Adrenal gland (tissue), 9 donors: ENCODE measurements at regions not wholly inside any gene's neighbourhood (a gene's known extent, or its start where the extent isn't known, plus 50 kb on each side); places are given as distances from the start of the nearest gene placed in this dataset.

Source experiments
- DNase-seq, 7 donors: peaks; one replicate each; pipeline ENCODE4 v3.0.0-alpha.2; 2019 to 2020
- H3K27ac ChIP-seq, 5 donors: fragments of 200-600 bp; sonication (generic) in 4 of 5; 1 replicate in 3 of 5; 2 replicates in 2 of 5; pipeline versions ENCODE4 v1.5.1 to v1.8.0; 2016 to 2020; ENCODE audit warnings: mild to moderate bottlenecking in 1 of 5
- H3K27me3 ChIP-seq: fragments of 200-600 bp; 2 replicates; pipeline ENCODE4 v1.8.0; 2021
- H3K36me3 ChIP-seq, 2 donors: fragments of 200-600 bp; replicated peaks in 1 of 2; 1 replicate in 1 of 2; 2 replicates in 1 of 2; pipeline versions ENCODE4 v1.5.1 to v1.8.0; 2018 to 2022
- H3K4me1 ChIP-seq, 2 donors: fragments of 200-600 bp; replicated peaks in 1 of 2; 1 replicate in 1 of 2; 2 replicates in 1 of 2; pipeline versions ENCODE4 v1.5.1 to v1.8.0; 2018 to 2021
- H3K4me3 ChIP-seq, 4 donors: fragments of 200-600 bp; sonication (generic) in 3 of 4; one replicate each; pipeline ENCODE4 v1.5.1; 2016 to 2018
- H3K9me3 ChIP-seq, 3 donors: fragments of 200-600 bp; sonication (generic) in 1 of 3; replicated peaks in 1 of 3; 1 replicate in 2 of 3; 2 replicates in 1 of 3; pipeline versions ENCODE4 v1.5.1 to v1.8.0; 2016 to 2021
- POLR2A ChIP-seq, 2 donors: fragments of 450-650 bp; IDR thresholded peaks; one replicate each; pipeline ENCODE4 v1.6.1; 2017; ENCODE audit warnings: antibody characterized with exemption in 2 of 2, mild to moderate bottlenecking in 2 of 2, moderate library complexity in 1 of 2
- WGBS, 4 donors: extraction: QIAGEN DNeasy Blood & Tissue Kit in 2 of 4; methylation state at CpG; one replicate each; pipeline versions ENCODE4 v1.1.5 to v1.1.7; 2013 to 2017; 5-methylcytosine and 5-hydroxymethylcytosine counted together
- intact Hi-C, 2 donors: fragments of 100-400 bp; cut with DNase I; formaldehyde crosslinking; loops; one replicate each; pipeline versions ENCODE4 v1.14.1 to v1.15.0; 2022 to 2023
- TF ChIP-seq, protein P1 (sequence below), 6 experiments: fragments of 450-650 bp in 4 of 6; fragments of 200-600 bp in 2 of 6; sonication (generic) in 1 of 6; IDR thresholded peaks; 1 replicate in 5 of 6; 2 replicates in 1 of 6; pipeline versions ENCODE4 v1.5.1 to v1.8.0; 2016 to 2021; ENCODE audit warnings: antibody characterized with exemption in 6 of 6, mild to moderate bottlenecking in 2 of 6, moderate library complexity in 1 of 6
- donor health status: healthy with polysubstance abuse.
- donor health status: Bipolar disorder and iron deficiency.
- donor health status: DM: yes; HTN: yes; CAD: no.
- donor health status: DM: no; HTN: no; CAD: no.
- donor health status: DM: no; HTN: no; CAD: no.

DNA sequence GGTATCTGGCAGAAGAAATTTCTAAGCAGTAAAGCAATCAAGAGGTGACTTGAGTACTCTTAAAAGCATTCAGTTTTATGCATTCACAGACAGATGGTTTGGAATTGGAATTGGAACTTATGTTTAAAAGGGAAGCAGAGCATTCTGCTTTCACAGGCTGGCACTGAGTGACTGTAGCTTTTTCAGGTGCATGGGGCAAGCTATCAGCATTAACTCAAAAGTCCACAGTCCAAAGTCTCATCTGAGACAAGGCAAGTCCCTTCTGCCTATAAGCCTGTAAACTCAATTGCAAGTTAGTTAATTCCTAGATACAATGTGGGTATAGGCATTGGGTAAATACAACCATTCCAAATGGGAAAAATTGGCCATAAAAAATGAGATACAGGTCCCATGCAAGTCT lies 1620.3 kb downstream of the MRPL39 start:
- Histone ChIP-seq H3K9me3 (no peaks in the 10 kb centered on the region), H3K4me3 (no peak overlapping the region), H3K27ac (no peak overlapping the region), H3K27me3 (no peaks in the 10 kb centered on the region), H3K4me1 (no peaks in the 10 kb centered on the region), H3K36me3 (no peaks in the 10 kb centered on the region)
- TF ChIP-seq, protein P1, sequence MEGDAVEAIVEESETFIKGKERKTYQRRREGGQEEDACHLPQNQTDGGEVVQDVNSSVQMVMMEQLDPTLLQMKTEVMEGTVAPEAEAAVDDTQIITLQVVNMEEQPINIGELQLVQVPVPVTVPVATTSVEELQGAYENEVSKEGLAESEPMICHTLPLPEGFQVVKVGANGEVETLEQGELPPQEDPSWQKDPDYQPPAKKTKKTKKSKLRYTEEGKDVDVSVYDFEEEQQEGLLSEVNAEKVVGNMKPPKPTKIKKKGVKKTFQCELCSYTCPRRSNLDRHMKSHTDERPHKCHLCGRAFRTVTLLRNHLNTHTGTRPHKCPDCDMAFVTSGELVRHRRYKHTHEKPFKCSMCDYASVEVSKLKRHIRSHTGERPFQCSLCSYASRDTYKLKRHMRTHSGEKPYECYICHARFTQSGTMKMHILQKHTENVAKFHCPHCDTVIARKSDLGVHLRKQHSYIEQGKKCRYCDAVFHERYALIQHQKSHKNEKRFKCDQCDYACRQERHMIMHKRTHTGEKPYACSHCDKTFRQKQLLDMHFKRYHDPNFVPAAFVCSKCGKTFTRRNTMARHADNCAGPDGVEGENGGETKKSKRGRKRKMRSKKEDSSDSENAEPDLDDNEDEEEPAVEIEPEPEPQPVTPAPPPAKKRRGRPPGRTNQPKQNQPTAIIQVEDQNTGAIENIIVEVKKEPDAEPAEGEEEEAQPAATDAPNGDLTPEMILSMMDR (IDR thresholded peaks at IDR 0.05): no peak
- no peak for TF ChIP-seq POLR2A (IDR thresholded peaks at IDR 0.05)
- intact Hi-C loops: no loop called here
- DNase-seq: no peak

- Histone ChIP-seq H3K27ac (no peak overlapping the region), H3K4me3 (no peak overlapping the region), H3K27me3 (no peaks in the 10 kb centered on the region), H3K36me3 (no peaks in the 10 kb centered on the region), H3K4me1 (no peaks in the 10 kb centered on the region), H3K9me3 (no peaks in the 10 kb centered on the region)
- TF ChIP-seq POLR2A (IDR thresholded peaks at IDR 0.05): no peak
- TF ChIP-seq, protein P1 (IDR thresholded peaks at IDR 0.05): no peak
- DNase-seq: no peak
- intact Hi-C loops: no loop called here
- 60 to 72% (median 65%) methylated on average over 2 of the region's 2 CpGs for WGBS, 4 donors
These were observed 1621.1 kb downstream of the MRPL39 start for GRCh38 chr21:23986214-23986613.

GRCh38 chr21:23982546-23982945 lies 1624.7 kb downstream of the MRPL39 start:
- Histone ChIP-seq H3K4me3 (no peak overlapping the region), H3K27ac (no peak overlapping the region), H3K36me3 (no peaks in the 10 kb centered on the region), H3K9me3 (no peaks in the 10 kb centered on the region), H3K27me3 (no peaks in the 10 kb centered on the region), H3K4me1 (no peaks in the 10 kb centered on the region)
- intact Hi-C loops: no loop called here
- 70 to 77% (median 73%) methylated on average over 4 of the region's 4 CpGs for WGBS, 4 donors
- TF ChIP-seq, protein P1 (IDR thresholded peaks at IDR 0.05): no peak
- TF ChIP-seq POLR2A (IDR thresholded peaks at IDR 0.05): no peak
- no peak for DNase-seq

DNA sequence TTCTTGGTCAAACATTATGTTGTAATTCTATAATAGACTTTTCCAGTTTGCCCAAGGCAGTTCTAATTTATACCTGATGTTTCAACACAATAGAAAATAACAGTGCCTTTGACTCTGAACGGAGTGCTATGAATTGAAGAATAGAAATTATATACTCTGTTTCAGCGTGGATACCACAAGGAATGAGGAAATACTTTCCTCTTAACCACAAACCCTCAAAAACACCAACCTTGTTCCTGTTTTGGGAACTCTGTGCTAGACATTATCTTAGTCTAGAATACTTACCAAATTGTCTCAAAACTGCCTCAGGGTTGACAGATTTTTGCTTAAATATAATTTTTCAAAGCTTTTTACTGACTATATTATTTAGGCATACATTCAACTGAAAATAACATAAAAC lies 1629.3 kb downstream of the MRPL39 start:
- no peaks in the 10 kb centered on the region for H3K36me3 ChIP-seq
- DNase-seq: no peak
- intact Hi-C loops: no loop called here
- no peaks in the 10 kb centered on the region for H3K9me3 ChIP-seq
- WGBS, 4 donors: 58 to 69% (median 66%) methylated on average over 2 of the region's 2 CpGs
- no peak overlapping the region for H3K27ac ChIP-seq
- H3K4me1 ChIP-seq: no peaks in the 10 kb centered on the region
- H3K4me3 ChIP-seq: no peak overlapping the region
- TF ChIP-seq, protein P1 (IDR thresholded peaks at IDR 0.05): no peak
- no peak for TF ChIP-seq POLR2A (IDR thresholded peaks at IDR 0.05)
- peaks cover 2% of the 10 kb centered on the region for H3K27me3 ChIP-seq
